Gastroesophageal sphincter (tissue), 4 donors: ENCODE measurements at regions not wholly inside any gene's neighbourhood (a gene's known extent, or its start where the extent isn't known, plus 50 kb on each side); places are given as distances from the start of the nearest gene placed in this dataset.

Experiments
- ATAC-seq: fragments of 150-250 bp; one replicate; pipeline ENCODE4 v1.9.1; 2016; ENCODE audit warnings: mild to moderate bottlenecking, moderate library complexity
- H3K27ac ChIP-seq, 4 donors: fragments of 200-600 bp; sonication (generic) in 3 of 4; 1 replicate in 3 of 4; 2 replicates in 1 of 4; pipeline ENCODE4 v1.5.1; 2016 to 2019
- H3K27me3 ChIP-seq: fragments of 200-600 bp; sonication (generic); one replicate; pipeline ENCODE4 v1.5.1; 2019
- H3K36me3 ChIP-seq, 2 donors: fragments of 200-600 bp; sonication (generic); one replicate each; pipeline ENCODE4 v1.5.1; 2019; ENCODE audit warnings: control low read depth in 1 of 2
- H3K4me1 ChIP-seq, 3 donors: fragments of 200-600 bp; sonication (generic); 1 replicate in 2 of 3; 2 replicates in 1 of 3; pipeline ENCODE4 v1.5.1; 2016 to 2019; ENCODE audit warnings: control low read depth in 2 of 3
- H3K4me3 ChIP-seq, 2 donors: fragments of 200-600 bp; sonication (generic); one replicate each; pipeline ENCODE4 v1.5.1; 2019; ENCODE audit warnings: mild to moderate bottlenecking in 1 of 2, moderate library complexity in 1 of 2
- H3K9me3 ChIP-seq, 3 donors: fragments of 200-600 bp; sonication (generic); one replicate each; pipeline ENCODE4 v1.5.1; 2017 to 2019; ENCODE audit warnings: control low read depth in 2 of 3
- EP300 ChIP-seq: sonication (generic); formaldehyde crosslinking; IDR thresholded peaks from one replicate; pipeline ENCODE4 v1.6.1; 2017; ENCODE audit warnings: antibody characterized with exemption, mild to moderate bottlenecking
- POLR2A ChIP-seq, 2 donors: fragments of 450-650 bp; IDR thresholded peaks; one replicate each; pipeline ENCODE4 v1.6.1; 2017; ENCODE audit warnings: antibody characterized with exemption in 2 of 2, mild to moderate bottlenecking in 2 of 2, moderate library complexity in 1 of 2
- POLR2AphosphoS5 ChIP-seq: sonication (generic); formaldehyde crosslinking; IDR thresholded peaks from one replicate; pipeline ENCODE4 v1.6.1; 2017; ENCODE audit warnings: antibody characterized with exemption
- WGBS, 2 donors: methylation state at CpG; one replicate each; pipeline ENCODE4 v1.1.5; 2018; ENCODE audit warnings: low coverage in 1 of 2; 5-methylcytosine and 5-hydroxymethylcytosine counted together
- TF ChIP-seq, protein P1 (sequence below), 4 experiments: fragments of 200-600 bp in 2 of 4; fragments of 450-650 bp in 2 of 4; sonication (generic) in 1 of 4; IDR thresholded peaks; one replicate each; pipeline ENCODE4 v1.5.1; 2017 to 2019; ENCODE audit warnings: antibody characterized with exemption in 4 of 4, mild to moderate bottlenecking in 2 of 4, moderate library complexity in 2 of 4

DNA sequence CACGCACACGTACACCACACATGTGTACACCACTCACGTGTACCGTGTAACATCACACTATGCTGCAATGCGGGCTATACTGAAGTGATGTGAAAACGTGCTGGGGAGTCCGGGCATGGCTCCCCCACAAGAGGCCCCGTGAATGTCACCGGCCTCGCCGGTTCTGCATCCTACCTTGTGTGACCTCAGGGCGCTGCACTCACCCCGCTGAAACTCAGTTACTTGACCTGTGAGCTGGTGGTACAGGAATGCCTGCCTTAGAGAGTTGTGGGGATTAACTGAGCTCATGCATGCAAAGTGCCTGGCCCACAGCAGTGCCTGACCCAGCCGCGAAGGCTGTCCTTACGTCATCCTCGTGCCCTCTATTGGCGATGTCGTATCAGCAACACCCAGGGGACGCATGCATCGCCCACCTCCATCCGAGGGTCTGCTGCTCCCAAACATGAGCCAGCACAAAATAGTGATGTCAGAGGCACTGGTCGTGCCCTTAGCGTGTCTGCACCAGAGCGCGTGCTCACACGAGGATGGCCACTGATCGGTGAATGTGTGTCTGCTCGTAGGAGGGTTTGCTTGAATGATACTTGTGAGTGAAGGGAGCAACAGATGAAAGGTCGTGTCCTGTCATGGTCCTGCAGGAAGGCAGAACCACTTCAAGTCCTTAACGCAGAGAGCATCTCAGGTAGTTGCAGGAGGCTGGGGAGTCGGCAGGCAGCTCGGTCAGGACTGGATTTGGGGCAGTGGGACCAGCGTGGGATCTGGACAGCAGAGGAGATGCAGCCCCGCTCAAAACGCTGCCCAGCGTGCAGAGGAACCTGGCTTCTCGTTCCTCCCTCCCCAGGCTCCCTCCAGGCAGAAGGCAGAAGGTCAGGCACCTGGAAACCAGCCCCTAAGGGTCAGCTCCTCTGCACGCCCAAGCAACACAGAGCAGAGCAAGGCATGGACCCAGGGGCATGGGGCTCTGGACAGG lies 126.2 kb upstream of the SPACA7 start:
- peaks cover 0 to 12% (median 0%) of the 10 kb centered on the region in 3 donors for H3K4me1 ChIP-seq
- TF ChIP-seq, protein P1, sequence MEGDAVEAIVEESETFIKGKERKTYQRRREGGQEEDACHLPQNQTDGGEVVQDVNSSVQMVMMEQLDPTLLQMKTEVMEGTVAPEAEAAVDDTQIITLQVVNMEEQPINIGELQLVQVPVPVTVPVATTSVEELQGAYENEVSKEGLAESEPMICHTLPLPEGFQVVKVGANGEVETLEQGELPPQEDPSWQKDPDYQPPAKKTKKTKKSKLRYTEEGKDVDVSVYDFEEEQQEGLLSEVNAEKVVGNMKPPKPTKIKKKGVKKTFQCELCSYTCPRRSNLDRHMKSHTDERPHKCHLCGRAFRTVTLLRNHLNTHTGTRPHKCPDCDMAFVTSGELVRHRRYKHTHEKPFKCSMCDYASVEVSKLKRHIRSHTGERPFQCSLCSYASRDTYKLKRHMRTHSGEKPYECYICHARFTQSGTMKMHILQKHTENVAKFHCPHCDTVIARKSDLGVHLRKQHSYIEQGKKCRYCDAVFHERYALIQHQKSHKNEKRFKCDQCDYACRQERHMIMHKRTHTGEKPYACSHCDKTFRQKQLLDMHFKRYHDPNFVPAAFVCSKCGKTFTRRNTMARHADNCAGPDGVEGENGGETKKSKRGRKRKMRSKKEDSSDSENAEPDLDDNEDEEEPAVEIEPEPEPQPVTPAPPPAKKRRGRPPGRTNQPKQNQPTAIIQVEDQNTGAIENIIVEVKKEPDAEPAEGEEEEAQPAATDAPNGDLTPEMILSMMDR (IDR thresholded peaks at IDR 0.05), result no peak
- TF ChIP-seq POLR2A (IDR thresholded peaks at IDR 0.05), result no peak
- no peak for TF ChIP-seq EP300
- TF ChIP-seq POLR2AphosphoS5, result no peak

DNA sequence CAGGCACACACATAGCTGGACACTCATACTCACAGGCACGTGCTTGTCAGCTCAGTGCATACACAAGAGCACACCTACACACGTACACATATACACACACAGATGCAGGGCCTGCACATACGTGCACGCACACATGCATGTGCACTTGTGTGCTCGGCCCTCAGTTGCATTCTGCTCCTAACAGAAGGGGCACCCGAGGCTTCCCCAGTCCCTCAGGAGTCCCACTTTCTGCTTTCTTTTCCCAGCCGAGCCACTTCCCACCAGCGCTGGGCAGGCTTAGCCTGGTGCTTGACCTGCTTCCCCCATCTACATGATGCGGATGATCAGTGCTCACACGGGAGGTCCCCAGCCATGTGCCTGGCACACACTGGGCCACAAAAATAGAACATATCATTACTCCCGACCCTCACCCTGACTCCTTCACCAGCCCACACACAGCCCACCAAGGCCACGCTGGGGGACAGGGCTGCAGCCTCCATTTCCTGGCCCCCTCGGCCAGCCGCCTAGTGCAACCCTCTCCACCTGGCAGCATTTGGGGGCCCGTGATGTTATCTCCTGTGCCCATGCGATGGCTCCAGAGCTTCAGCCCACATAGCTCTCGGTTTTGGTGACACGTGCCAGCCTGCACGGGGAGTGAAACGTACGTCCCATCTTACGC lies 125.2 kb upstream of the SPACA7 start:
- 60 to 94% methylated on average over 2 to 3 of the region's 22 CpGs for WGBS, 2 donors

More for the DNA sequence above, 126.2 kb upstream of the SPACA7 start:
- no peaks in the 10 kb centered on the region for H3K9me3 ChIP-seq
- ATAC-seq, result no peak
- H3K36me3 ChIP-seq, result no peaks in the 10 kb centered on the region
- H3K27ac ChIP-seq, result no peak overlapping the region
- 71 to 84% methylated on average over 3 to 5 of the region's 39 CpGs for WGBS, 2 donors
- no peak overlapping the region for H3K4me3 ChIP-seq
- H3K27me3 ChIP-seq, result peaks cover 17% of the 10 kb centered on the region

DNA sequence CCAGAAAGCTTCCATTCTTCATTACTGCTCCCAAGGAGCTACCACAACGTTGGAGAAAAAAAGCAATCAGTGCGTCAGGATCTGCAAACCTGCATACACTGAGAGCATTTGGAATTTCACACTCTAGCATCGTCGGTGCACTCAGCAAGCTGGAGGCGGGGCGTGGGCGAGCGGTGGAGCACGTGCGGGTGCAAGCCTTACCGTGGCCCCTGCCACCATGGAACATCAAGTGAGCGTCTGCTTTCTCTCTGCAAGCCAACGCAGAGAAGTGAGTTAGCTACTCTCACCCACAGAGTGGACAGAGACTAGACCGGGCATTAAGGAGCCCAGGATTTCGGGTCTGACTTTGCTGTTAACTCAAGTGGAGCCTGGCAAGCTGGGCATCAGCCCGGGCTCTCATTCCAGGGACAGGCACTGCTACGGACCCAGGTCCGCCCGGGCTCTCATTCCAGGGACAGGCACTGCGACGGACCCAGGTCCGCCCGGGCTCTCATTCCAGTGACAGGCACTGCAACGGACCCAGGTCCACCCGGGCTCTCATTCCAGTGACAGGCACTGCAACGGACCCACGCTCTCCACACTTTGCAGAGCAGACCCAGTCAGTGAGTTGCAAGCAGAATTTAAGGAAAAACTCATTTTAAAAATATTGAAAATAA lies 124.1 kb upstream of the SPACA7 start:
- Histone ChIP-seq H3K27ac (no peak overlapping the region), H3K9me3 (peaks cover 0 to 5% (median 0%) of the 10 kb centered on the region in 3 donors), H3K4me1 (peaks cover 0 to 12% (median 0%) of the 10 kb centered on the region in 3 donors), H3K36me3 (no peaks in the 10 kb centered on the region), H3K4me3 (no peak overlapping the region), H3K27me3 (peaks cover 28% of the 10 kb centered on the region)
- no peak for ATAC-seq
- TF ChIP-seq POLR2AphosphoS5 (no peak), EP300 (no peak), POLR2A (IDR thresholded peaks at IDR 0.05) (no peak)
- TF ChIP-seq, protein P1 (IDR thresholded peaks at IDR 0.05), result no peak
- WGBS, 2 donors, result 78% methylated on average over 2 to 4 of the region's 27 CpGs

More for the DNA sequence above, 125.2 kb upstream of the SPACA7 start:
- Histone ChIP-seq H3K4me1 (peaks cover 0 to 12% (median 0%) of the 10 kb centered on the region in 3 donors), H3K36me3 (no peaks in the 10 kb centered on the region), H3K9me3 (no peaks in the 10 kb centered on the region), H3K4me3 (no peak overlapping the region), H3K27ac (no peak overlapping the region), H3K27me3 (peaks cover 27% of the 10 kb centered on the region)
- ATAC-seq, result no peak
- TF ChIP-seq EP300, result no peak
- no peak for TF ChIP-seq POLR2AphosphoS5
- TF ChIP-seq POLR2A (IDR thresholded peaks at IDR 0.05), result no peak
- TF ChIP-seq, protein P1 (IDR thresholded peaks at IDR 0.05), result no peak

DNA sequence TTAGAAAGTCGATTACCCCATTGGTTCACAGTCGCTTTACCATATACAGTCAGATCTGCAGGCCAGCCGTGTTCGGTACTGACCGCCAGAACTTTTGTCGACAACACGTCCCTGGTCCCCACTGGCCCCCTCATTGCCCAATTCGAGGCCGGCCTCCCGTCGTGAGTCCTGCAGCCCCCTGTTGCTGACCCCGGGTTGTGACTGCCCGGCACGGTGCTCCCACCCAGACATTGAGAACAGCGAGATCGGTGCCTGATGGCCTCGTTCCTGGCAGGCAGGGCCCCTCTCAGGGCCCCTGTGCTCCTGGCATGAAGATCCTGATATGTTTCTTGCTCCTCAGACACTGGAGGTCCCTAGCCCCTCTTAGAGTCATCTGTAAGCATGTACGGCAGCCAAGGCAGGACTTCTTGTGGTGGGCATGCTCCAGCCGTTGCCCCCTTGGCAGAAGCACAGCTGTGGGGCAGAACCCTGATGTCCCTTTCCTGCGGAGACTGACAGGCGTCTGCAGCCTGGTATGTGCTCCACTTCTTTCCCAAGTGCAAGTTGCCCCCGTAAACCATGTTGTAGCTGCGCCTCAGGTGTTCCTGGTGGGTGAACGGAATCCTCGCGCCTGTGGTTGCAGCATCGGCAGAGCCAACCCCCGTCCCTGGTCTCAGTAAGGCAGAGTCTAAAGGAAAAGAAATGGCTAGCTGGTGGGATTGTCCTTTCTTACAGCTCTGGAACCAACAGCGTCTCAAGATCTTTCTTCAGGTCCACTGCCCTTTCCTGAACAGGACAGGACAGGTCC lies 123.2 kb upstream of the SPACA7 start:
- 79 to 80% methylated on average over 4 to 7 of the region's 29 CpGs for WGBS, 2 donors
- no peak overlapping the region for H3K4me3 ChIP-seq
- no peak overlapping the region for H3K27ac ChIP-seq
- peaks cover 0 to 11% (median 0%) of the 10 kb centered on the region in 3 donors for H3K4me1 ChIP-seq
- TF ChIP-seq POLR2A (IDR thresholded peaks at IDR 0.05), result no peak
- no peak for TF ChIP-seq POLR2AphosphoS5
- TF ChIP-seq, protein P1 (IDR thresholded peaks at IDR 0.05), result no peak
- no peak for TF ChIP-seq EP300
- H3K27me3 ChIP-seq, result peaks cover 28% of the 10 kb centered on the region
- ATAC-seq, result no peak
- H3K9me3 ChIP-seq, result peaks cover 0 to 14% (median 0%) of the 10 kb centered on the region in 3 donors
- H3K36me3 ChIP-seq, result no peaks in the 10 kb centered on the region
